KMS-11 (cell line): ENCODE measurements at regions not wholly inside any gene's neighbourhood (a gene's known extent, or its start where the extent isn't known, plus 50 kb on each side); places are given as distances from the start of the nearest gene placed in this dataset.

ENCODE experiments used
- H2AFZ ChIP-seq: fragments of 200-600 bp; sonication (generic); 2 replicates; pipeline ENCODE4 v1.6.1; 2016; ENCODE audit warnings: antibody characterized with exemption, mixed run types, low read depth
- H3K27ac ChIP-seq: fragments of 200-600 bp; sonication (generic); 2 replicates; pipeline ENCODE4 v1.6.1; 2016; ENCODE audit warnings: mild to moderate bottlenecking, mixed run types
- H3K27me3 ChIP-seq: fragments of 200-600 bp; sonication (generic); 2 replicates; pipeline ENCODE4 v1.6.1; 2017; ENCODE audit warnings: mild to moderate bottlenecking, low read depth, mixed run types, moderate library complexity; ENCODE audit not compliant: insufficient read depth
- H3K36me3 ChIP-seq: fragments of 200-600 bp; sonication (generic); 2 replicates; pipeline ENCODE4 v1.6.1; 2017; ENCODE audit warnings: mild to moderate bottlenecking, mixed run types; ENCODE audit not compliant: insufficient read depth
- H3K4me1 ChIP-seq: fragments of 200-600 bp; sonication (generic); 2 replicates; pipeline ENCODE4 v1.6.1; 2016; ENCODE audit warnings: mild to moderate bottlenecking, low read depth, mixed run types; ENCODE audit not compliant: poor library complexity, severe bottlenecking
- H3K4me2 ChIP-seq: fragments of 200-600 bp; sonication (generic); 2 replicates; pipeline ENCODE4 v1.7.0; 2016; ENCODE audit warnings: mild to moderate bottlenecking, mixed run types
- H3K4me3 ChIP-seq: fragments of 200-600 bp; sonication (generic); IDR thresholded peaks from 2 replicates; pipeline ENCODE4 v1.6.1; 2017; ENCODE audit warnings: low read depth, low read length, mixed read lengths; ENCODE audit not compliant: insufficient read depth
- H3K79me2 ChIP-seq: fragments of 200-600 bp; sonication (generic); 2 replicates; pipeline ENCODE4 v1.6.1; 2016; ENCODE audit warnings: low read depth, mixed run types; ENCODE audit not compliant: insufficient read depth
- H3K9ac ChIP-seq: fragments of 200-600 bp; sonication (generic); 2 replicates; pipeline ENCODE4 v1.6.1; 2016; ENCODE audit warnings: mild to moderate bottlenecking, mixed run types
- H4K20me1 ChIP-seq: fragments of 200-600 bp; sonication (generic); 2 replicates; pipeline ENCODE4 v1.6.1; 2016; ENCODE audit warnings: mild to moderate bottlenecking, mixed run types; ENCODE audit not compliant: insufficient read depth
- CTCF ChIP-seq: fragments of 200-600 bp; sonication (generic); conservative IDR thresholded peaks from 2 replicates; pipeline ENCODE4 v1.6.1; 2017; ENCODE audit warnings: low read depth, mild to moderate bottlenecking, antibody characterized with exemption, low read length, moderate library complexity, mixed read lengths

GRCh38 chr2:194363295-194363694 lies 1293.7 kb upstream of the SLC39A10 start:
- H3K36me3 ChIP-seq: no peaks in the 10 kb centered on the region
- H3K79me2 ChIP-seq: no peaks in the 10 kb centered on the region
- H3K27ac ChIP-seq: no peak overlapping the region
- no peaks in the 10 kb centered on the region for H3K27me3 ChIP-seq
- no peak overlapping the region for H3K4me3 ChIP-seq
- no peak overlapping the region for H3K4me2 ChIP-seq
- TF ChIP-seq CTCF: no peak
- no peak overlapping the region for H2AFZ ChIP-seq
- H4K20me1 ChIP-seq: no peaks in the 10 kb centered on the region
- no peaks in the 10 kb centered on the region for H3K4me1 ChIP-seq
- no peak overlapping the region for H3K9ac ChIP-seq

GRCh38 chr2:194352505-194352904 lies 1304.5 kb upstream of the SLC39A10 start:
- no peak overlapping the region for H3K27ac ChIP-seq
- no peaks in the 10 kb centered on the region for H3K4me1 ChIP-seq
- no peak overlapping the region for H3K4me2 ChIP-seq
- no peak overlapping the region for H3K9ac ChIP-seq
- no peaks in the 10 kb centered on the region for H4K20me1 ChIP-seq
- no peak overlapping the region for H3K4me3 ChIP-seq
- no peaks in the 10 kb centered on the region for H3K79me2 ChIP-seq
- no peak for TF ChIP-seq CTCF
- no peaks in the 10 kb centered on the region for H3K27me3 ChIP-seq
- H3K36me3 ChIP-seq: no peaks in the 10 kb centered on the region
- no peak overlapping the region for H2AFZ ChIP-seq

- no peak overlapping the region for H3K27ac ChIP-seq
- no peaks in the 10 kb centered on the region for H3K4me1 ChIP-seq
- TF ChIP-seq CTCF: no peak
- H3K79me2 ChIP-seq: no peaks in the 10 kb centered on the region; the same call in 1 of the 2 replicates
- H3K4me3 ChIP-seq: no peak overlapping the region
- no peaks in the 10 kb centered on the region for H3K36me3 ChIP-seq
- H3K9ac ChIP-seq: no peak overlapping the region
- H3K4me2 ChIP-seq: no peak overlapping the region
- no peaks in the 10 kb centered on the region for H3K27me3 ChIP-seq
- H2AFZ ChIP-seq: no peak overlapping the region
- no peaks in the 10 kb centered on the region for H4K20me1 ChIP-seq
Observed at GRCh38 chr2:194346193-194346592, 1310.8 kb upstream of the SLC39A10 start.

- H3K9ac ChIP-seq: no peak overlapping the region
- H3K27ac ChIP-seq: no peak overlapping the region
- no peaks in the 10 kb centered on the region; the same call in 1 of the 2 replicates for H3K79me2 ChIP-seq
- no peaks in the 10 kb centered on the region for H4K20me1 ChIP-seq
- H2AFZ ChIP-seq: no peak overlapping the region
- no peak overlapping the region for H3K4me2 ChIP-seq
- H3K27me3 ChIP-seq: no peaks in the 10 kb centered on the region
- no peaks in the 10 kb centered on the region for H3K36me3 ChIP-seq
- no peak overlapping the region for H3K4me3 ChIP-seq
- H3K4me1 ChIP-seq: no peaks in the 10 kb centered on the region
- no peak for TF ChIP-seq CTCF
Observed at GRCh38 chr2:194345347-194345746, 1311.7 kb upstream of the SLC39A10 start.
